ENCODE measurements at regions not wholly inside any gene's neighbourhood (a gene's known extent, or its start where the extent isn't known, plus 50 kb on each side); places are given as distances from the start of the nearest gene placed in this dataset.
A peak's percentile ranks its signal among the peaks of the same experiment; 100 is the strongest.
"Not testable (repeated sequence)": the region's sequence is repeated elsewhere in the genome, so short reads cannot be mapped to it uniquely, and the experiment has no call there.

GRCh38 chr7:102721-103120 is 89.7 kb upstream of the FAM20C start:
- Histone ChIP-seq H3K36me3 (replicated peaks in 1 of 2; ENCODE audit: control insufficient read depth in 1 of 2, insufficient read depth in 2 of 2, low read length in 2 of 2) (no peaks in the 10 kb centered on the region), H3K4me3 (replicated peaks in 1 of 3; ENCODE audit: low read depth in 2 of 3, low read length in 3 of 3) (no peak overlapping the region), H3K4me1 (ENCODE audit: control insufficient read depth in 1 of 2, insufficient read depth in 2 of 2, low read length in 2 of 2) (peaks cover 18 to 37% of the 10 kb centered on the region in 2 donors), H3K79me2 (ENCODE audit: insufficient read depth, low read length) (no peaks in the 10 kb centered on the region), H3K27ac (ENCODE audit: low read depth in 1 of 2, low read length in 2 of 2) (peak overlapping the region; percentile 63 to 77), H3K9me3 (replicated peaks in 1 of 2; ENCODE audit: control insufficient read depth in 1 of 2, insufficient read depth in 1 of 2, low read length in 2 of 2) (peaks cover 0 to 15% of the 10 kb centered on the region in 2 donors), H2AFZ (ENCODE audit: insufficient read depth, low read depth, low read length, poor library complexity, severe bottlenecking) (no peak overlapping the region), H3K4me2 (replicated peaks; ENCODE audit: extremely low read depth, low read length, poor library complexity, severe bottlenecking) (no peak overlapping the region), H4K20me1 (ENCODE audit: insufficient read depth, low read length) (no peaks in the 10 kb centered on the region), H3K9ac (ENCODE audit: insufficient read depth, low read length, poor library complexity, severe bottlenecking) (no peak overlapping the region), H3K27me3 (ENCODE audit: control insufficient read depth in 2 of 2, insufficient read depth in 2 of 2, low read length in 2 of 2) (no peaks in the 10 kb centered on the region)
- no peak overlapping the region for H3K4me3 Mint-ChIP-seq
- no peak for TF ChIP-seq CTCF (IDR thresholded peaks at IDR 0.05)
- H3K27me3 Mint-ChIP-seq (ENCODE audit: low read depth in 3 of 3), result peaks cover 0 to 4% (median 3%) of the 10 kb centered on the region in 3 donors
- intact Hi-C loops (cut with micrococcal nuclease), result no loop called here
- WGBS (ENCODE audit: insufficient coverage), result 56% methylated on average over 2 of the region's 14 CpGs
- peak in 2 of 3 donors; percentile 56 to 76 for DNase-seq
- H3K4me1 Mint-ChIP-seq, result peaks cover 43% of the 10 kb centered on the region
- peak overlapping the region in 6 of 7 donors; percentile 63 to 93 (median 82) for H3K27ac Mint-ChIP-seq
- peaks cover 6 to 35% (median 18%) of the 10 kb centered on the region in 7 donors for H3K9me3 Mint-ChIP-seq
- peaks cover 0 to 6% of the 10 kb centered on the region in 2 donors for H3K36me3 Mint-ChIP-seq

GRCh38 chr7:103981-104380 is 88.4 kb upstream of the FAM20C start:
- 88% methylated on average over 2 of the region's 10 CpGs for WGBS (ENCODE audit: insufficient coverage)
- Mint-ChIP-seq H3K9me3 (peaks cover 6 to 27% (median 11%) of the 10 kb centered on the region in 7 donors), H3K4me1 (peaks cover 48% of the 10 kb centered on the region), H3K27ac (peak overlapping the region in 6 of 7 donors; percentile 46 to 86 (median 78))
- H3K4me3 ChIP-seq (replicated peaks in 1 of 3; ENCODE audit: low read depth in 2 of 3, low read length in 3 of 3); intact Hi-C loops (cut with micrococcal nuclease); H2AFZ ChIP-seq (ENCODE audit: insufficient read depth, low read depth, low read length, poor library complexity, severe bottlenecking); H3K27me3 ChIP-seq (ENCODE audit: control insufficient read depth in 2 of 2, insufficient read depth in 2 of 2, low read length in 2 of 2); H3K79me2 ChIP-seq (ENCODE audit: insufficient read depth, low read length); H3K36me3 ChIP-seq (replicated peaks in 1 of 2; ENCODE audit: control insufficient read depth in 1 of 2, insufficient read depth in 2 of 2, low read length in 2 of 2); H3K4me3 Mint-ChIP-seq; H3K4me2 ChIP-seq (replicated peaks; ENCODE audit: extremely low read depth, low read length, poor library complexity, severe bottlenecking); H3K36me3 Mint-ChIP-seq; H3K9ac ChIP-seq (ENCODE audit: insufficient read depth, low read length, poor library complexity, severe bottlenecking); H4K20me1 ChIP-seq (ENCODE audit: insufficient read depth, low read length); H3K27me3 Mint-ChIP-seq (ENCODE audit: low read depth in 3 of 3): not testable (repeated sequence)
- peak in 1 of 3 donors; percentile 19 for DNase-seq
- peaks cover 0 to 11% of the 10 kb centered on the region in 2 donors for H3K9me3 ChIP-seq (replicated peaks in 1 of 2; ENCODE audit: control insufficient read depth in 1 of 2, insufficient read depth in 1 of 2, low read length in 2 of 2)
- peaks cover 18 to 37% of the 10 kb centered on the region in 2 donors for H3K4me1 ChIP-seq (ENCODE audit: control insufficient read depth in 1 of 2, insufficient read depth in 2 of 2, low read length in 2 of 2)
- H3K27ac ChIP-seq (ENCODE audit: low read depth in 1 of 2, low read length in 2 of 2), result peak overlapping the region; percentile 10 to 47

Measured in CD14-positive monocyte (primary cell).